Esophagus squamous epithelium (tissue), 5 donors: ENCODE measurements at regions not wholly inside any gene's neighbourhood (a gene's known extent, or its start where the extent isn't known, plus 50 kb on each side); places are given as distances from the start of the nearest gene placed in this dataset.

Experiments
- DNase-seq: peaks from one replicate; lab custom pipeline; 2025; lab: John Stamatoyannopoulos, UW
- H3K27ac ChIP-seq, 4 donors: fragments of 200-600 bp; sonication (generic); one replicate each; pipeline ENCODE4 v1.5.1; 2016 to 2019; ENCODE audit warnings: mild to moderate bottlenecking in 1 of 4
- H3K27me3 ChIP-seq, 4 donors: fragments of 200-600 bp; sonication (generic); 1 replicate in 3 of 4; 2 replicates in 1 of 4; pipeline versions ENCODE4 v1.5.1 to v1.6.0; 2017 to 2021; ENCODE audit warnings: antibody characterized with exemption in 1 of 4
- H3K36me3 ChIP-seq, 3 donors: fragments of 200-600 bp; sonication (generic); one replicate each; pipeline ENCODE4 v1.5.1; 2016 to 2019
- H3K4me1 ChIP-seq, 3 donors: fragments of 200-600 bp; sonication (generic); one replicate each; pipeline ENCODE4 v1.5.1; 2017 to 2019
- H3K4me3 ChIP-seq, 4 donors: fragments of 200-600 bp; sonication (generic); 1 replicate in 3 of 4; 2 replicates in 1 of 4; pipeline ENCODE4 v1.5.1; 2016 to 2019; ENCODE audit warnings: mild to moderate bottlenecking in 2 of 4, moderate library complexity in 1 of 4
- H3K9me3 ChIP-seq, 3 donors: fragments of 200-600 bp; sonication (generic); one replicate each; pipeline ENCODE4 v1.5.1; 2016 to 2019
- POLR2A ChIP-seq, 4 donors: fragments of 450-650 bp; IDR thresholded peaks; one replicate each; pipeline ENCODE4 v1.6.1; 2017; ENCODE audit warnings: antibody characterized with exemption in 4 of 4, mild to moderate bottlenecking in 4 of 4, moderate library complexity in 3 of 4
- WGBS, 2 donors: methylation state at CpG; one replicate each; pipeline ENCODE4 v1.1.5; 2018; 5-methylcytosine and 5-hydroxymethylcytosine counted together
- intact Hi-C: fragments of 100-400 bp; cut with DNase I; formaldehyde crosslinking; loops from one replicate; pipeline ENCODE4 v1.15.0; 2022
- TF ChIP-seq, protein P1 (sequence below), 6 experiments: fragments of 450-650 bp in 4 of 6; fragments of 200-600 bp in 2 of 6; sonication (generic) in 2 of 6; IDR thresholded peaks; one replicate each; pipeline ENCODE4 v1.5.1; 2016 to 2019; ENCODE audit warnings: antibody characterized with exemption in 6 of 6, mild to moderate bottlenecking in 4 of 6, moderate library complexity in 4 of 6
- donor health status: DM: yes; HTN: yes; CAD: no.

GRCh38 chrX:115892056-115892708, 278.4 kb upstream of the AGTR2 start:
- Histone ChIP-seq H3K27ac (peak overlapping the region; percentile 6 to 52 (median 32)), H3K9me3 (peaks cover 0 to 37% (median 3%) of the 10 kb centered on the region in 3 donors), H3K4me1 (peaks cover 0 to 11% (median 4%) of the 10 kb centered on the region in 3 donors), H3K27me3 (no peaks in the 10 kb centered on the region), H3K36me3 (peaks cover 0 to 12% (median 0%) of the 10 kb centered on the region in 3 donors), H3K4me3 (peak overlapping the region in 2 of 4 donors; percentile 34 to 50)
- 66 to 70% methylated on average over 2 to 7 of the region's 7 CpGs for WGBS, 2 donors
- intact Hi-C loops: no loop called here
- no peak for DNase-seq
- TF ChIP-seq, protein P1, sequence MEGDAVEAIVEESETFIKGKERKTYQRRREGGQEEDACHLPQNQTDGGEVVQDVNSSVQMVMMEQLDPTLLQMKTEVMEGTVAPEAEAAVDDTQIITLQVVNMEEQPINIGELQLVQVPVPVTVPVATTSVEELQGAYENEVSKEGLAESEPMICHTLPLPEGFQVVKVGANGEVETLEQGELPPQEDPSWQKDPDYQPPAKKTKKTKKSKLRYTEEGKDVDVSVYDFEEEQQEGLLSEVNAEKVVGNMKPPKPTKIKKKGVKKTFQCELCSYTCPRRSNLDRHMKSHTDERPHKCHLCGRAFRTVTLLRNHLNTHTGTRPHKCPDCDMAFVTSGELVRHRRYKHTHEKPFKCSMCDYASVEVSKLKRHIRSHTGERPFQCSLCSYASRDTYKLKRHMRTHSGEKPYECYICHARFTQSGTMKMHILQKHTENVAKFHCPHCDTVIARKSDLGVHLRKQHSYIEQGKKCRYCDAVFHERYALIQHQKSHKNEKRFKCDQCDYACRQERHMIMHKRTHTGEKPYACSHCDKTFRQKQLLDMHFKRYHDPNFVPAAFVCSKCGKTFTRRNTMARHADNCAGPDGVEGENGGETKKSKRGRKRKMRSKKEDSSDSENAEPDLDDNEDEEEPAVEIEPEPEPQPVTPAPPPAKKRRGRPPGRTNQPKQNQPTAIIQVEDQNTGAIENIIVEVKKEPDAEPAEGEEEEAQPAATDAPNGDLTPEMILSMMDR (IDR thresholded peaks at IDR 0.05): no peak
- TF ChIP-seq POLR2A (IDR thresholded peaks at IDR 0.05): no peak

DNA sequence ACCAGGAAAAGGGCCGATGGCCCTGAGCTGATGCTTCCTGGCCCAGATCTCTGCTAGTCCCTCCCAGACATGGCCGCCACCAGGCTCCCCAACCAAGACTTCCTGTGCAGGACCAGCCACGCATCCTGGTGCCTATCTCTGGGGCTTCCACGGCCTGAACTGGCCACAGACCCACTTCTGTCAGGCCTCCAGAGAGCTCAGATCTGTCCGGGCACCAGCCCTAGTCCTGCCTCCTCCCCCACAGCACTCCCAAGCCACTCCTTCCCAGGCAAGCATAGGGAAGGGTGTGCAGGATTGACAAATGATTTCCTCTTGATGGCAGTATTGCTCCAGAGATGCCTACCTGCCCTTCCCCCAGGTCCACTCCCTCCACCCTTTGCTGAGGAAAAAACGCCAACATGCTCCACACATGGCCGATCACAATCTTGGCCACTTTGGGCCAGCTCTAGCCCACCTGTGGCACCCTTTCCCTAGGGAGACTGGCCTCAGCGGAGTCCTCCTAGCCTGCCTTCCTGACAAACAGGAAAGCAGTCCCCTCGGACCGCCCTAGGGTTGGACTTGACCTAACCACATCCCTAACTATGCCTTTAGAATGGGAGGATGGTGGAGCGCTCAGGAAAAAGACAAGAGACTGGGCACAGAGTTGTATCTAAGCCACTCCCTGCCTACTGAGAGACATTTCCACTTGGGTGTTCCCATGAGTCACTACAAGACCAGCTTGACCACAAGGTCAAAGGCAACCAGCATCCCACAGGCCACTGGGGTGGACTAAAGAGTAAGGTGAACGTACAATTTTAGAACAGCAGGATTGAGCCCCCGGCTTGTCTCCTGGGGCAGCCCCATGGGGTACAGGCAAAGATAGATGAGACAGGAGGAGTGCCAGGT, 277.5 kb upstream of the AGTR2 start:
- Histone ChIP-seq H3K27ac (peak overlapping the region; percentile 6 to 52 (median 32)), H3K27me3 (no peaks in the 10 kb centered on the region), H3K9me3 (peaks cover 0 to 38% (median 3%) of the 10 kb centered on the region in 3 donors), H3K36me3 (peaks cover 0 to 12% (median 0%) of the 10 kb centered on the region in 3 donors), H3K4me1 (peaks cover 0 to 11% (median 4%) of the 10 kb centered on the region in 3 donors), H3K4me3 (peak overlapping the region in 2 of 4 donors; percentile 34 to 50)
- no peak for DNase-seq
- TF ChIP-seq, protein P1 (IDR thresholded peaks at IDR 0.05): peak in 2 of 6 experiments; percentile 38 to 69
- TF ChIP-seq POLR2A (IDR thresholded peaks at IDR 0.05): no peak
- intact Hi-C loops: no loop called here
- WGBS, 2 donors: 44% methylated on average over 8 of the region's 13 CpGs; no CpG with 5 or more reads in 1 of the 2 donors

GRCh38 chrX:115894087-115894486, 276.5 kb upstream of the AGTR2 start:
- H3K36me3 ChIP-seq: peaks cover 0 to 12% (median 0%) of the 10 kb centered on the region in 3 donors
- intact Hi-C loops: no loop called here
- no peak overlapping the region for H3K27ac ChIP-seq
- WGBS, 2 donors: 33% methylated on average over 4 of the region's 4 CpGs; no CpG with 5 or more reads in 1 of the 2 donors
- TF ChIP-seq, protein P1 (IDR thresholded peaks at IDR 0.05): peak in 2 of 6 experiments; percentile 31 to 33
- TF ChIP-seq POLR2A (IDR thresholded peaks at IDR 0.05): no peak
- H3K4me3 ChIP-seq: no peak overlapping the region
- H3K9me3 ChIP-seq: peaks cover 0 to 46% (median 3%) of the 10 kb centered on the region in 3 donors
- DNase-seq: no peak
- peaks cover 0 to 11% (median 4%) of the 10 kb centered on the region in 3 donors for H3K4me1 ChIP-seq
- H3K27me3 ChIP-seq: no peaks in the 10 kb centered on the region

DNA sequence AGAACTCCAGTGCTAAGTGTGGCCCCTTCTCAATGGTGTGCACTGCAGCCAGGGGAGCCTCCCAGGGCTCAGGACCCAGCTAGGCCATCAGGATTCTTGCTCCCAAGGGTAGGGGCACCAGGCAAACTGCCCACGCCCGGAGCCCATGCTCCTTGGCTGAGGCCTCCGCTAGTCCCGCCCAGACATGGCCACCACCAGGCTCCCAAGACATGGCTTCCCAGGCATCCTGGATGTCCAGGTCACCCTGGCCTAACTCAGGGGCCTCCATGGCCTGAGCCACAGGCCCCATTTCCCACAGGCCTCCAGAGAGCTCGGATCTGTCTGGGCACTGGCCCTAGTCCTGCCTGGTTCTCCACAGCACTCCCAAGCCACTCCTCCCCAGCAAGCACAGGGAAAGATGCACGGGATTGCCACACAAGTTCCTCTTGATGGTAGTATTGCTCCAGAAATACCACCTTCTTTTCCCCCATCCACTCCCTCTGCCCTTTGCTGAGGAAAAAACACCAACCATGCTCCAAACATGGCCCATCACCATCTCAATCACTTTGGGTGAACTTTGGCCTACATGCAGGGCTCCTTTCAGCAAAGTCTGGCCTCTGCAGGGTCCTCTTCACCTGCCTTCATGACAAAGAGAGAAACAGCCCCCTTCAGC, 274.7 kb upstream of the AGTR2 start:
- Histone ChIP-seq H3K27me3 (no peaks in the 10 kb centered on the region), H3K36me3 (no peaks in the 10 kb centered on the region), H3K4me1 (peaks cover 0 to 11% (median 4%) of the 10 kb centered on the region in 3 donors), H3K27ac (no peak overlapping the region), H3K9me3 (peaks cover 0 to 31% (median 0%) of the 10 kb centered on the region in 3 donors), H3K4me3 (no peak overlapping the region)
- no peak for DNase-seq
- 65% methylated on average over 2 of the region's 6 CpGs; no CpG with 5 or more reads in 1 of the 2 donors for WGBS, 2 donors
- TF ChIP-seq, protein P1 (IDR thresholded peaks at IDR 0.05): no peak
- no peak for TF ChIP-seq POLR2A (IDR thresholded peaks at IDR 0.05)
- intact Hi-C loops: no loop called here
